Activated B cell treated with CpG ODN at 0.5 μM for 24 hours (primary cell): ENCODE measurements at regions not wholly inside any gene's neighbourhood (a gene's known extent, or its start where the extent isn't known, plus 50 kb on each side); places are given as distances from the start of the nearest gene placed in this dataset.

Experiments
- ATAC-seq: fragments of 200-7000 bp; cut with Tn5 transposase; one replicate; pipeline ENCODE4 v1.10.0; 2021; ENCODE audit warnings: low read depth, mild to moderate bottlenecking, moderate library complexity
- CTCF ChIA-PET: fragments of 350-600 bp; sonication (Branson Sonifier 250); formaldehyde crosslinking; loops from one replicate; lab custom pipeline; 2021; ENCODE audit warnings: antibody characterized with exemption; lab: Charles Lee
- POLR2A ChIA-PET: fragments of 350-600 bp; sonication (Branson Sonifier 250); formaldehyde crosslinking; loops from one replicate; lab custom pipeline; 2021; ENCODE audit warnings: antibody characterized with exemption; lab: Charles Lee
- DNase-seq: peaks from one replicate; pipeline ENCODE4 v3.0.0; 2022
- H3K27ac Mint-ChIP-seq: one replicate; pipeline ENCODE4 v1.8.0; 2020; ENCODE audit warnings: mixed read lengths
- H3K27me3 Mint-ChIP-seq: one replicate; pipeline ENCODE4 v1.8.0; 2021; ENCODE audit warnings: mixed read lengths
- H3K36me3 Mint-ChIP-seq: one replicate; pipeline ENCODE4 v1.8.0; 2021; ENCODE audit warnings: low read depth, mixed read lengths
- H3K4me1 Mint-ChIP-seq: one replicate; pipeline ENCODE4 v1.8.0; 2021; ENCODE audit warnings: mixed read lengths
- H3K4me3 Mint-ChIP-seq: one replicate; pipeline ENCODE4 v1.8.0; 2020; ENCODE audit warnings: mild to moderate bottlenecking, mixed read lengths
- H3K9me3 Mint-ChIP-seq: one replicate; pipeline ENCODE4 v1.8.0; 2020; ENCODE audit warnings: mixed read lengths
- intact Hi-C: fragments of 100-400 bp; cut with micrococcal nuclease; formaldehyde crosslinking; loops from one replicate; pipeline ENCODE4 v1.15.1; 2024
- TF ChIP-seq, protein P1 (sequence below): fragments of 200-600 bp; IDR thresholded peaks from one replicate; pipeline ENCODE4 v1.8.0; 2022; ENCODE audit warnings: antibody characterized with exemption, mild to moderate bottlenecking

DNA sequence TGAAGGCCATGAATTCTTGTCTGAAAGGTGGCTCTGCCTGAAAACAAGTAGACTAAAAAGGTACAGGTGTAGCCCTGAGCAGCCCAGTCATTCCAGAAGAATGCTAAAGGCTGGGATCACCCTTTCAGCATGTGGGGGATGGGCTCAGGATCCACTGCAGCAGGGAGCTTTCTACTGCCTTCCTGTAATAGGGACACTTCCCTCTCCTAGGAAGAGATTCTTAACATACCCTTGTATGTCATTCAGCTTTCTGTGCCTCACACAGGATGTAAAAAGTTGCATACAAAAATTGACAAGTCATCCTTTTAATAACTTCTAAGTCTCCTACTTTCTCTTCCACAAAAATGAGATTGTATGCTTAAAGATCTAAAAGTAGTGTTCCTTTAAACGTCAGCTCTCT lies 123.3 kb downstream of the ZNF518B start:
- no peaks in the 10 kb centered on the region for H3K4me1 Mint-ChIP-seq
- ATAC-seq (no peak), DNase-seq (no peak)
- TF ChIP-seq, protein P1, sequence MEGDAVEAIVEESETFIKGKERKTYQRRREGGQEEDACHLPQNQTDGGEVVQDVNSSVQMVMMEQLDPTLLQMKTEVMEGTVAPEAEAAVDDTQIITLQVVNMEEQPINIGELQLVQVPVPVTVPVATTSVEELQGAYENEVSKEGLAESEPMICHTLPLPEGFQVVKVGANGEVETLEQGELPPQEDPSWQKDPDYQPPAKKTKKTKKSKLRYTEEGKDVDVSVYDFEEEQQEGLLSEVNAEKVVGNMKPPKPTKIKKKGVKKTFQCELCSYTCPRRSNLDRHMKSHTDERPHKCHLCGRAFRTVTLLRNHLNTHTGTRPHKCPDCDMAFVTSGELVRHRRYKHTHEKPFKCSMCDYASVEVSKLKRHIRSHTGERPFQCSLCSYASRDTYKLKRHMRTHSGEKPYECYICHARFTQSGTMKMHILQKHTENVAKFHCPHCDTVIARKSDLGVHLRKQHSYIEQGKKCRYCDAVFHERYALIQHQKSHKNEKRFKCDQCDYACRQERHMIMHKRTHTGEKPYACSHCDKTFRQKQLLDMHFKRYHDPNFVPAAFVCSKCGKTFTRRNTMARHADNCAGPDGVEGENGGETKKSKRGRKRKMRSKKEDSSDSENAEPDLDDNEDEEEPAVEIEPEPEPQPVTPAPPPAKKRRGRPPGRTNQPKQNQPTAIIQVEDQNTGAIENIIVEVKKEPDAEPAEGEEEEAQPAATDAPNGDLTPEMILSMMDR: no peak
- H3K27ac Mint-ChIP-seq: no peak overlapping the region
- no peak overlapping the region for H3K4me3 Mint-ChIP-seq
- intact Hi-C loops: no loop called here
- H3K27me3 Mint-ChIP-seq: peaks cover 19% of the 10 kb centered on the region
- CTCF ChIA-PET: no interaction called here
- no peaks in the 10 kb centered on the region for H3K9me3 Mint-ChIP-seq
- POLR2A ChIA-PET: no interaction called here
- no peaks in the 10 kb centered on the region for H3K36me3 Mint-ChIP-seq

DNA sequence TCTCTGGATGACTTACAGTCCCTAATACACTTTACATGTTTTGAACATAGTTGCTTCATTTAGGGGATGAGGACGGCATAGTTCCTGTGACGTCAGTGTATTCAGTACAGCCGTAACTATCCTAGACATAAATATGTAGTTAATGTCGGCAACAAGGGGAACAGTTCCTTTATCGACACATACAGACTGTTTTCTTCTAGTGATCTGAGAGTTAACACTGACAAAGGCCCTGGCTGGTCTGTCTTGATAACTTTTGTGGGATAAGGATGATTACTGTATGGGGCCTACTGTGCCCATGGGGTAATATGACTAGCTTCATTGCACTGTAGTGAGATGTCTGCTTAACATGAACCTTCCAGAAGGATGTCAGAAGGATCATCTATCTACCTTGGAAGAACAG lies 131.2 kb downstream of the ZNF518B start:
- no peak overlapping the region for H3K4me3 Mint-ChIP-seq
- CTCF ChIA-PET: no interaction called here
- H3K36me3 Mint-ChIP-seq: no peaks in the 10 kb centered on the region
- ATAC-seq (no peak), DNase-seq (no peak)
- peaks cover 2% of the 10 kb centered on the region for H3K27me3 Mint-ChIP-seq
- no peaks in the 10 kb centered on the region for H3K4me1 Mint-ChIP-seq
- H3K27ac Mint-ChIP-seq: no peak overlapping the region
- TF ChIP-seq, protein P1: no peak
- intact Hi-C loops: no loop called here
- POLR2A ChIA-PET: no interaction called here
- H3K9me3 Mint-ChIP-seq: no peaks in the 10 kb centered on the region

DNA sequence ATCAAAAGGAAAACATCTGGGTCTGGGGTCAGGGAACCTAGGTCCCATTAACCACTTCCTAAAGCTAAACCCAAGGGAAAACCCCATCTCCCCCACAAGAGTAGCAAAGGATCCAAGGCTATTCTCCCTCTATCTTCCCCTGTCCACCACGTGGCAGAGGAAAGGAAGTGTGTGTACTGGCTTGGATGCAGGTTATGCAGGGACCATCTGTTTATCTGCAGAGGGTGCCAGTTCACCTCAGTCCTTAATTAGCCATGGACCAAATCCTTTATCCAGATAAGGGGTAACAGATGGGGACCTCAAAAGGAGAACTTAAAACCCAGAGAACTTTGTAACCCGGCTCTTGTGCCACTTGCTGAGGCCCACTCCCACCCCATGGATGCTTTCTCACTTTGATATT lies 135.3 kb downstream of the ZNF518B start:
- ATAC-seq (no peak), DNase-seq (no peak)
- Mint-ChIP-seq H3K27me3 (peaks cover 2% of the 10 kb centered on the region), H3K4me3 (no peak overlapping the region), H3K4me1 (no peaks in the 10 kb centered on the region), H3K27ac (no peak overlapping the region), H3K36me3 (no peaks in the 10 kb centered on the region), H3K9me3 (no peaks in the 10 kb centered on the region)
- TF ChIP-seq, protein P1: no peak
- CTCF ChIA-PET: no interaction called here
- POLR2A ChIA-PET: no interaction called here
- intact Hi-C loops: no loop called here

DNA sequence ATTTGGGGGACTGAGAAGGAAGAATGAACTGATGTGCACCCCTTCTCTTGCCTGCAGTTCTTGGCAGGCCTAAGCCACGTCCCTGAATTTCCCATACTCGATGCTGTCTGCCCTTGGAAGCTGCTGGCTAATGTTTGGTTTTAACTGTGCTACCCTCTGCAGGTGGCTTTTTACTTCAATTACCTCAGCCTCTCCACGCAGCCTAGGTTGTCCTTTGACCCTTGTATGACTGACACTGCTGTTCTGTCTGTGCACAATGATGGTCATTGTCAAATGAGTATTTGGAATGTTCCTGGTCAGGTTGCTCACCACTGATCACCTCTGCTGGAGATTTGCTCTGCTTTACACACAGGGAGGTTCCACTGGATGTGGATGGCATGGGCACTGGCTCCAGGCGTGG lies 137.1 kb downstream of the ZNF518B start:
- no peaks in the 10 kb centered on the region for H3K36me3 Mint-ChIP-seq
- H3K27me3 Mint-ChIP-seq: peaks cover 2% of the 10 kb centered on the region
- no peaks in the 10 kb centered on the region for H3K4me1 Mint-ChIP-seq
- H3K4me3 Mint-ChIP-seq: no peak overlapping the region
- H3K9me3 Mint-ChIP-seq: no peaks in the 10 kb centered on the region
- ChIA-PET POLR2A (no interaction called here), CTCF (no interaction called here)
- no peak overlapping the region for H3K27ac Mint-ChIP-seq
- TF ChIP-seq, protein P1: no peak
- intact Hi-C loops: no loop called here
- ATAC-seq: no peak
- no peak for DNase-seq

DNA sequence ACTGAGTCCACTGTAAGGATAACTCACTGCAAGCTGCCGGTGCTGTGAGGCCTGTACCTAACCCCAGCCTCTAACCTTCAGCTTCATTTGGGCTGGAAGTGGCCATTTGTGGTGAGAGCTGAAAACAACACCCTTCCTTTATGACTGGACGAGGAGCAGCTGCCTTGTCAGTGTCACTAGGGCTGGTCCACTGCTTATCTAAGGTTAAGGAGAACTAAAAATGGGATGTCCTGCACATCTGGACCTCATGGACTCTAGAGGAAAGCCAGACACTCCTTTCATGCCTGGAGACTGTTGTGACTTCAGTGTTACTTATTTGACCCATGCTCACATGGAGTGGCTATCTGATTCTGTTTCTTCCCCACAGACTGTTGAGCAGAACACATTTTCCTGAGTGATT lies 139.9 kb downstream of the ZNF518B start:
- no peak overlapping the region for H3K4me3 Mint-ChIP-seq
- H3K27me3 Mint-ChIP-seq: peaks cover 2% of the 10 kb centered on the region
- no peaks in the 10 kb centered on the region for H3K9me3 Mint-ChIP-seq
- H3K27ac Mint-ChIP-seq: no peak overlapping the region
- no peak for DNase-seq
- ChIA-PET POLR2A (no interaction called here), CTCF (no interaction called here)
- intact Hi-C loops: no loop called here
- TF ChIP-seq, protein P1: no peak
- no peaks in the 10 kb centered on the region for H3K4me1 Mint-ChIP-seq
- no peaks in the 10 kb centered on the region for H3K36me3 Mint-ChIP-seq
- no peak for ATAC-seq
